CD4-positive, alpha-beta T cell (primary cell): ENCODE measurements at regions not wholly inside any gene's neighbourhood (a gene's known extent, or its start where the extent isn't known, plus 50 kb on each side); places are given as distances from the start of the nearest gene placed in this dataset.

Experiments
- ATAC-seq: fragments of 200-7000 bp; cut with Tn5 transposase; one replicate; pipeline ENCODE4 v1.10.0; 2022; ENCODE audit warnings: mild to moderate bottlenecking; ENCODE audit not compliant: poor library complexity
- CTCF ChIA-PET: fragments of 350-600 bp; sonication (Branson Sonifier 250); formaldehyde crosslinking; loops from one replicate; lab custom pipeline; 2021; ENCODE audit warnings: antibody characterized with exemption, inconsistent platforms; lab: Charles Lee
- POLR2A ChIA-PET: fragments of 350-600 bp; sonication (Branson Sonifier 250); formaldehyde crosslinking; loops from one replicate; lab custom pipeline; 2021; ENCODE audit warnings: antibody characterized with exemption, inconsistent platforms; lab: Charles Lee
- DNase-seq, 14 experiments: peaks; one replicate each; pipeline ENCODE4 v3.0.0-alpha.2; 2013 to 2020; ENCODE audit warnings: mixed read lengths in 2 of 14
- H3K27ac ChIP-seq, 2 donors: one replicate each; pipeline versions ENCODE4 v1.5.1 to v1.7.0; 2013; ENCODE audit warnings: low read length in 2 of 2, low read depth in 1 of 2, mild to moderate bottlenecking in 1 of 2
- H3K27me3 ChIP-seq, 2 experiments: 1 replicate in 1 of 2; 2 replicates in 1 of 2; pipeline versions ENCODE4 v1.6.1 to v1.7.0; 2013; ENCODE audit warnings: low read length in 2 of 2, control low read depth in 1 of 2, mild to moderate bottlenecking in 1 of 2, moderate library complexity in 1 of 2; ENCODE audit not compliant: insufficient read depth in 2 of 2, control insufficient read depth in 1 of 2
- H3K36me3 ChIP-seq: one replicate; pipeline ENCODE4 v1.6.1; 2013; ENCODE audit warnings: low read length, control low read depth; ENCODE audit not compliant: insufficient read depth
- H3K4me1 ChIP-seq: one replicate; pipeline ENCODE4 v1.6.1; 2013; ENCODE audit warnings: low read length, control low read depth; ENCODE audit not compliant: insufficient read depth
- H3K4me3 ChIP-seq: one replicate; pipeline ENCODE4 v1.5.1; 2013; ENCODE audit warnings: mild to moderate bottlenecking, low read length, moderate library complexity
- H3K9me3 ChIP-seq, 2 experiments: 1 replicate in 1 of 2; 2 replicates in 1 of 2; pipeline versions ENCODE4 v1.6.1 to v1.7.0; 2013; ENCODE audit warnings: low read length in 2 of 2, mild to moderate bottlenecking in 2 of 2, control low read depth in 1 of 2, moderate library complexity in 1 of 2; ENCODE audit not compliant: control insufficient read depth in 1 of 2, insufficient read depth in 1 of 2
- H3K27ac Mint-ChIP-seq: one replicate; pipeline ENCODE4 v1.8.0; 2020; ENCODE audit warnings: mixed read lengths
- H3K27me3 Mint-ChIP-seq: one replicate; pipeline ENCODE4 v1.8.0; 2021; ENCODE audit warnings: mixed read lengths
- H3K36me3 Mint-ChIP-seq: one replicate; pipeline ENCODE4 v1.8.0; 2021; ENCODE audit warnings: low read depth, mixed read lengths
- H3K4me1 Mint-ChIP-seq: one replicate; pipeline ENCODE4 v1.8.0; 2021; ENCODE audit warnings: low read depth, mixed read lengths
- H3K4me3 Mint-ChIP-seq: one replicate; pipeline ENCODE4 v1.8.0; 2020; ENCODE audit warnings: mild to moderate bottlenecking, mixed read lengths
- H3K9me3 Mint-ChIP-seq: one replicate; pipeline ENCODE4 v1.8.0; 2020; ENCODE audit warnings: mixed read lengths
- intact Hi-C, 2 experiments: fragments of 100-400 bp; cut with DNase I in 1 of 2; cut with micrococcal nuclease in 1 of 2; formaldehyde crosslinking; loops; one replicate each; pipeline versions ENCODE4 v1.15.1 to v1.9.0; 2023 to 2025; cut with DNase I, micrococcal nuclease
- TF ChIP-seq, protein P1 (sequence below): fragments of 200-600 bp; IDR thresholded peaks from one replicate; pipeline ENCODE4 v1.8.0; 2022; ENCODE audit warnings: antibody characterized with exemption, mild to moderate bottlenecking

DNA sequence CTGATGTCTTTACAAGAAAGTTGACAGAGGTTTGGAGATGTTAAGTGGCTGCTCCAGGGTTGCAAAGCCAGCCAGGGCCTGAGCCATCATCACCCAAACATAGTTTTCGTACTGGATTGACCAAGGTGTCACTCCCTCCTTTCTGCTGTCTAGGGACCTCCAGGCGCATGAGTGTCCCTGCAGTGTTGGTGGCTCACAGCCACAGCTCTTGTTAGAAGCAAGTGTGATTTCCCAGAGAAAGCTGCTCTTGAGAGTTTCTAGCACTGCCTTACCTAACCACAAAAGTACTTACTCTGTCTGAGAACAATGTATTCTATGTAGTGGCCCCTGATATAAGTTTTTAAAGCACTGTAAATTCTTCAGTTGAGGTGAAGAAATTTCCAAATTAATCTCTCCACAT lies 144.1 kb downstream of the SOX2 start:
- Mint-ChIP-seq H3K4me1 (no peaks in the 10 kb centered on the region), H3K36me3 (no peaks in the 10 kb centered on the region), H3K4me3 (no peak overlapping the region), H3K27me3 (no peaks in the 10 kb centered on the region), H3K9me3 (no peaks in the 10 kb centered on the region), H3K27ac (no peak overlapping the region)
- POLR2A ChIA-PET: no interaction called here
- intact Hi-C loops: no loop called here
- Histone ChIP-seq H3K4me3 (no peak overlapping the region), H3K36me3 (no peaks in the 10 kb centered on the region), H3K27me3 (no peaks in the 10 kb centered on the region), H3K4me1 (no peaks in the 10 kb centered on the region), H3K9me3 (peaks cover 0 to 12% of the 10 kb centered on the region in 2 experiments), H3K27ac (no peak overlapping the region)
- CTCF ChIA-PET: no interaction called here
- TF ChIP-seq, protein P1, sequence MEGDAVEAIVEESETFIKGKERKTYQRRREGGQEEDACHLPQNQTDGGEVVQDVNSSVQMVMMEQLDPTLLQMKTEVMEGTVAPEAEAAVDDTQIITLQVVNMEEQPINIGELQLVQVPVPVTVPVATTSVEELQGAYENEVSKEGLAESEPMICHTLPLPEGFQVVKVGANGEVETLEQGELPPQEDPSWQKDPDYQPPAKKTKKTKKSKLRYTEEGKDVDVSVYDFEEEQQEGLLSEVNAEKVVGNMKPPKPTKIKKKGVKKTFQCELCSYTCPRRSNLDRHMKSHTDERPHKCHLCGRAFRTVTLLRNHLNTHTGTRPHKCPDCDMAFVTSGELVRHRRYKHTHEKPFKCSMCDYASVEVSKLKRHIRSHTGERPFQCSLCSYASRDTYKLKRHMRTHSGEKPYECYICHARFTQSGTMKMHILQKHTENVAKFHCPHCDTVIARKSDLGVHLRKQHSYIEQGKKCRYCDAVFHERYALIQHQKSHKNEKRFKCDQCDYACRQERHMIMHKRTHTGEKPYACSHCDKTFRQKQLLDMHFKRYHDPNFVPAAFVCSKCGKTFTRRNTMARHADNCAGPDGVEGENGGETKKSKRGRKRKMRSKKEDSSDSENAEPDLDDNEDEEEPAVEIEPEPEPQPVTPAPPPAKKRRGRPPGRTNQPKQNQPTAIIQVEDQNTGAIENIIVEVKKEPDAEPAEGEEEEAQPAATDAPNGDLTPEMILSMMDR: no peak
- ATAC-seq (no peak), DNase-seq (no peak)

DNA sequence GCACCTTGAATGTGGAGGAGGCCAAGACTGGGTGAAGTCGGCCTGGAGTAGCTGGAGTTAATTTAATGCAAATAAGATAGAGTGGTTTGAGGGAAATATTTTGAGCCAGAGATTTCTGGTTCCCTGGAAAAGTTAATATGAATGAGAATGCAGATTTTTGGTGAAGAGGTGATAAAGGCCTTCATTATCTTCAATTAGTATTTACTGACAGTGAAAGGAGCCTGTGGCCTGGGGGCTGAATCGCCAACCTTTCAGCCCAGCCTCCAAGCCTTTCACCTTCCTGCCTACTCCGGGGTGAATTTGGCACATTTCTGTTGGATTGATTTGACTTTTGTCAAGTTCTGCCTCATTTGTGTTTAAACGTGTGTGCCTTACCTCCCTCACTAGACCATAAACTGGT lies 147.8 kb downstream of the SOX2 start:
- H3K9me3 ChIP-seq: peaks cover 0 to 7% of the 10 kb centered on the region in 2 experiments
- intact Hi-C loops: no loop called here
- no peak for ATAC-seq
- Mint-ChIP-seq H3K27me3 (no peaks in the 10 kb centered on the region), H3K27ac (no peak overlapping the region), H3K4me3 (no peak overlapping the region), H3K9me3 (no peaks in the 10 kb centered on the region), H3K36me3 (no peaks in the 10 kb centered on the region), H3K4me1 (no peaks in the 10 kb centered on the region)
- ChIA-PET POLR2A (no interaction called here), CTCF (no interaction called here)
- no peak overlapping the region for H3K4me3 ChIP-seq
- H3K4me1 ChIP-seq: no peaks in the 10 kb centered on the region
- no peaks in the 10 kb centered on the region for H3K36me3 ChIP-seq
- no peaks in the 10 kb centered on the region for H3K27me3 ChIP-seq
- TF ChIP-seq, protein P1: no peak
- no peak for DNase-seq
- H3K27ac ChIP-seq: no peak overlapping the region

DNA sequence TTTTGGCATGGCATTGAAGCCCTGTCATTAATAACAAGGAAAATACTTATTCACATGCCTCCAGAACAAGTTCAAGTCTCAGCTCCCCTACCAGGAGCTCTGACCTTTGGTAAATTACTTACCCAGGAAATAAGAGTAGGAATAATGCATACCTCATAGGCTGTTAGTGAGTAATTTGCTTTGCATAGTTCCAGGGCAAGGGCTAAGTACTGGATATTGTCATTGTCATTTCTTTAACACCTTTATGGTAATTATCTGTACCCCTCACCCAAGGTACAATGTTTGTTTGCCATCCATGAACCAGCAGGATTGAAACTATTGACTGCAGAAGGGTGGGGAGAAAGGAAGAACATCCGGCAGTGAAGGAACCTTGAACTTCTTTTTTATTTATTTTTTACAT lies 148.5 kb downstream of the SOX2 start:
- no peaks in the 10 kb centered on the region for H3K36me3 Mint-ChIP-seq
- TF ChIP-seq, protein P1: no peak
- no peak overlapping the region for H3K27ac Mint-ChIP-seq
- no peaks in the 10 kb centered on the region for H3K9me3 Mint-ChIP-seq
- H3K9me3 ChIP-seq: peaks cover 0 to 7% of the 10 kb centered on the region in 2 experiments
- H3K36me3 ChIP-seq: no peaks in the 10 kb centered on the region
- intact Hi-C loops: no loop called here
- ATAC-seq (no peak), DNase-seq (no peak)
- ChIA-PET CTCF (no interaction called here), POLR2A (no interaction called here)
- H3K27me3 ChIP-seq: no peaks in the 10 kb centered on the region
- no peak overlapping the region for H3K4me3 ChIP-seq
- no peak overlapping the region for H3K4me3 Mint-ChIP-seq
- no peak overlapping the region for H3K27ac ChIP-seq
- H3K4me1 ChIP-seq: no peaks in the 10 kb centered on the region
- H3K4me1 Mint-ChIP-seq: no peaks in the 10 kb centered on the region
- H3K27me3 Mint-ChIP-seq: no peaks in the 10 kb centered on the region
